H1 (cell line): ENCODE measurements at regions not wholly inside any gene's neighbourhood (a gene's known extent, or its start where the extent isn't known, plus 50 kb on each side); places are given as distances from the start of the nearest gene placed in this dataset.

Source experiments
- CTCF ChIA-PET: fragments of 300-600 bp; sonication (Branson Sonifier 250); formaldehyde crosslinking; loops from one replicate; lab custom pipeline; 2021; ENCODE audit not compliant: partially characterized antibody; lab: Charles Lee
- POLR2A ChIA-PET: fragments of 300-600 bp; sonication (Branson Sonifier 250); formaldehyde crosslinking; loops from one replicate; lab custom pipeline; 2021; ENCODE audit warnings: inconsistent platforms; ENCODE audit not compliant: partially characterized antibody; lab: Charles Lee
- DNase-seq, 2 experiments: peaks; one replicate each; pipeline versions ENCODE4 v3.0.0 to v3.0.0-alpha.2; 2010 to 2022; ENCODE audit warnings: low spot score in 2 of 2, low read depth in 1 of 2, mixed read lengths in 1 of 2
- FAIRE-seq: peaks from 2 replicates; lab custom pipeline; 2011; peaks lifted over from hg19 to GRCh38; lab: Jason Lieb, UNC
- H2AFZ ChIP-seq: 2 replicates; pipeline ENCODE4 v1.8.1; 2012; ENCODE audit warnings: low read length, inconsistent platforms
- H2AK5ac ChIP-seq: 2 replicates; pipeline ENCODE4 v1.6.1; 2013; ENCODE audit warnings: low read depth, low read length
- H2BK120ac ChIP-seq: replicated peaks from 2 replicates; pipeline ENCODE3; 2013; ENCODE audit warnings: low read depth, low read length, inconsistent platforms
- H2BK12ac ChIP-seq: 2 replicates; pipeline ENCODE4 v1.6.1; 2013; ENCODE audit warnings: low read depth, low read length
- H2BK15ac ChIP-seq: 2 replicates; pipeline ENCODE4 v1.6.1; 2013; ENCODE audit warnings: low read length
- H2BK20ac ChIP-seq: 2 replicates; pipeline ENCODE4 v1.6.1; 2013; ENCODE audit warnings: low read length
- H2BK5ac ChIP-seq: 2 replicates; pipeline ENCODE4 v1.6.1; 2013; ENCODE audit warnings: low read depth, low read length
- H3K14ac ChIP-seq: 2 replicates; pipeline ENCODE4 v1.6.1; 2013; ENCODE audit warnings: inconsistent platforms; ENCODE audit not compliant: insufficient read length
- H3K18ac ChIP-seq: 2 replicates; pipeline ENCODE4 v1.6.1; 2013; ENCODE audit warnings: low read length; ENCODE audit errors: extremely low read depth
- H3K23ac ChIP-seq: 2 replicates; pipeline ENCODE4 v1.6.1; 2013; ENCODE audit warnings: inconsistent platforms; ENCODE audit not compliant: insufficient read length
- H3K23me2 ChIP-seq: 2 replicates; pipeline ENCODE4 v1.6.1; 2013; ENCODE audit warnings: low read depth, low read length
- H3K27ac ChIP-seq: 2 replicates; pipeline ENCODE4 v1.6.1; 2011; ENCODE audit warnings: low read depth, low read length, inconsistent platforms
- H3K27me3 ChIP-seq, 4 experiments: replicated peaks in 1 of 4; 1 replicate in 1 of 4; 2 replicates in 3 of 4; pipeline versions ENCODE4 v1.6.1 to v1.8.1; 2011 to 2013; ENCODE audit warnings: low read length in 3 of 4, mild to moderate bottlenecking in 3 of 4, inconsistent platforms in 2 of 4, mixed read lengths in 2 of 4, moderate library complexity in 1 of 4; ENCODE audit not compliant: control insufficient read depth in 3 of 4, insufficient read depth in 3 of 4; ENCODE audit errors: extremely low read depth in 1 of 4
- H3K36me3 ChIP-seq, 4 experiments: 2 replicates each; pipeline versions ENCODE4 v1.6.1 to v1.8.1; 2011 to 2013; ENCODE audit warnings: mild to moderate bottlenecking in 4 of 4, low read length in 3 of 4, moderate library complexity in 2 of 4, control low read depth in 1 of 4, inconsistent platforms in 1 of 4; ENCODE audit not compliant: insufficient read depth in 4 of 4, control insufficient read depth in 2 of 4
- H3K4ac ChIP-seq: replicated peaks from 2 replicates; pipeline ENCODE3; 2013; ENCODE audit warnings: low read length, low read depth, mixed read lengths, inconsistent platforms; ENCODE audit not compliant: insufficient read length
- H3K4me1 ChIP-seq, 4 experiments: replicated peaks in 1 of 4; 1 replicate in 1 of 4; 2 replicates in 3 of 4; pipeline versions ENCODE4 v1.6.1 to v1.8.1; 2011 to 2013; ENCODE audit warnings: low read length in 3 of 4, inconsistent platforms in 2 of 4, mixed read lengths in 1 of 4; ENCODE audit not compliant: insufficient read depth in 4 of 4, control insufficient read depth in 3 of 4
- H3K4me2 ChIP-seq, 2 experiments: 2 replicates each; pipeline versions ENCODE4 v1.6.1 to v1.8.1; 2011 to 2013; ENCODE audit warnings: low read depth in 2 of 2, low read length in 2 of 2, control low read depth in 1 of 2, inconsistent platforms in 1 of 2, mild to moderate bottlenecking in 1 of 2; ENCODE audit not compliant: insufficient read depth in 1 of 2
- H3K4me3 ChIP-seq, 4 experiments: fragments of 200-600, 300-600 bp in 1 of 4; sonication (generic), shearing (Covaris generic), sonication (Bioruptor Twin) in 1 of 4; 2 replicates each; pipeline versions ENCODE4 v1.5.1 to v1.8.1; 2011 to 2016; ENCODE audit warnings: low read length in 4 of 4, low read depth in 3 of 4, control low read depth in 2 of 4, inconsistent platforms in 2 of 4, mild to moderate bottlenecking in 2 of 4, mixed read lengths in 1 of 4, moderate library complexity in 1 of 4; ENCODE audit not compliant: insufficient read depth in 2 of 4; ENCODE audit errors: extremely low read depth in 1 of 4
- H3K56ac ChIP-seq: replicated peaks from 2 replicates; pipeline ENCODE3; 2013; ENCODE audit warnings: low read depth, mild to moderate bottlenecking, mixed read lengths, low read length, inconsistent platforms; ENCODE audit not compliant: insufficient read length
- H3K79me1 ChIP-seq: 2 replicates; pipeline ENCODE4 v1.6.1; 2013; ENCODE audit warnings: low read depth, low read length, control low read depth
- H3K79me2 ChIP-seq, 2 experiments: 2 replicates each; pipeline versions ENCODE4 v1.6.1 to v1.8.1; 2012 to 2013; ENCODE audit warnings: low read length in 2 of 2, mild to moderate bottlenecking in 2 of 2, inconsistent platforms in 1 of 2; ENCODE audit not compliant: insufficient read depth in 2 of 2, control insufficient read depth in 1 of 2
- H3K9ac ChIP-seq, 4 experiments: replicated peaks in 1 of 4; 1 replicate in 1 of 4; 2 replicates in 3 of 4; pipeline versions ENCODE4 v1.6.1 to v1.8.1; 2011 to 2013; ENCODE audit warnings: low read depth in 3 of 4, low read length in 3 of 4, control low read depth in 2 of 4, mild to moderate bottlenecking in 2 of 4, moderate library complexity in 2 of 4, inconsistent platforms in 1 of 4; ENCODE audit errors: extremely low read depth in 1 of 4
- H3K9me3 ChIP-seq, 2 experiments: 2 replicates each; pipeline versions ENCODE4 v1.6.1 to v1.8.1; 2012 to 2013; ENCODE audit warnings: mild to moderate bottlenecking in 2 of 2, moderate library complexity in 2 of 2, control low read depth in 1 of 2, inconsistent platforms in 1 of 2, low read depth in 1 of 2, low read length in 1 of 2, mixed read lengths in 1 of 2; ENCODE audit not compliant: insufficient read depth in 2 of 2
- H4K20me1 ChIP-seq, 2 experiments: replicated peaks in 1 of 2; 2 replicates each; pipeline versions ENCODE3 to v1.8.1; 2011 to 2013; ENCODE audit warnings: inconsistent platforms in 2 of 2, low read length in 2 of 2, mild to moderate bottlenecking in 1 of 2; ENCODE audit not compliant: insufficient read depth in 2 of 2, control insufficient read depth in 1 of 2
- H4K5ac ChIP-seq: 2 replicates; pipeline ENCODE4 v1.6.1; 2013; ENCODE audit warnings: low read length, low read depth, mixed read lengths, inconsistent platforms; ENCODE audit not compliant: insufficient read length
- H4K8ac ChIP-seq: 2 replicates; pipeline ENCODE4 v1.8.0; 2013; ENCODE audit warnings: mild to moderate bottlenecking, moderate library complexity, low read length, inconsistent platforms; ENCODE audit not compliant: insufficient read depth; ENCODE audit errors: extremely low read depth
- H4K91ac ChIP-seq: replicated peaks from 2 replicates; pipeline ENCODE3; 2013; ENCODE audit warnings: low read length, mixed read lengths, inconsistent platforms; ENCODE audit not compliant: insufficient read length
- ASH2L ChIP-seq: fragments of 200-600, 300-600 bp; sonication (generic); IDR thresholded peaks from one replicate; pipeline ENCODE4 v1.7.1; 2017; ENCODE audit warnings: low read length
- CHD1 ChIP-seq: IDR thresholded peaks from 2 replicates; pipeline ENCODE4 v1.6.1; 2012; ENCODE audit warnings: low read depth, low read length, improper control_type of control experiment
- EGR1 ChIP-seq: IDR thresholded peaks from 2 replicates; pipeline ENCODE4 v1.6.1; 2011; ENCODE audit warnings: low read depth, low read length, borderline replicate concordance
- EP300 ChIP-seq, 2 experiments: IDR thresholded peaks; 1 replicate in 1 of 2; 2 replicates in 1 of 2; pipeline ENCODE4 v1.6.1; 2011 to 2012; ENCODE audit warnings: low read depth in 2 of 2, low read length in 2 of 2, mild to moderate bottlenecking in 2 of 2, borderline replicate concordance in 1 of 2, inconsistent platforms in 1 of 2, moderate library complexity in 1 of 2
- PHF8 ChIP-seq: fragments of 200-600 bp; sonication (generic); conservative IDR thresholded peaks from 2 replicates; pipeline ENCODE4 v1.7.1; 2012; ENCODE audit warnings: low read depth, mild to moderate bottlenecking, inconsistent platforms, low read length, moderate library complexity
- POU5F1 ChIP-seq: IDR thresholded peaks from 2 replicates; pipeline ENCODE4 v1.6.1; 2011; ENCODE audit warnings: low read depth, mild to moderate bottlenecking, low read length, moderate library complexity
- SIN3A ChIP-seq, 2 experiments: IDR thresholded peaks in 1 of 2; conservative IDR thresholded peaks in 1 of 2; 2 replicates each; pipeline ENCODE4 v1.6.1; 2011 to 2012; ENCODE audit warnings: low read length in 2 of 2, improper control_type of control experiment in 1 of 2, low read depth in 1 of 2, mild to moderate bottlenecking in 1 of 2
- SRF ChIP-seq: IDR thresholded peaks from 2 replicates; pipeline ENCODE4 v1.6.1; 2011; ENCODE audit warnings: mild to moderate bottlenecking, low read depth, low read length, moderate library complexity
- TBP ChIP-seq: IDR thresholded peaks from 2 replicates; pipeline ENCODE4 v1.6.1; 2011; ENCODE audit warnings: low read depth, low read length, improper control_type of control experiment
- YY1 ChIP-seq: IDR thresholded peaks from 2 replicates; pipeline ENCODE4 v1.6.1; 2011; ENCODE audit warnings: low read depth, mild to moderate bottlenecking, low read length
- ZNF274 ChIP-seq: IDR thresholded peaks from 2 replicates; pipeline ENCODE4 v1.7.0; 2012; ENCODE audit warnings: low read length, borderline replicate concordance; ENCODE audit errors: extremely low read depth
- WGBS, 2 experiments: shearing (Covaris generic) in 1 of 2; methylation state at CpG; one replicate each; pipeline versions ENCODE4 v1.1.6 to v1.1.7; 2013 to 2015; ENCODE audit warnings: low lambda C conversion rate in 2 of 2, mixed read lengths in 2 of 2, inconsistent platforms in 1 of 2, low coverage in 1 of 2, missing lambda C conversion rate in 1 of 2; ENCODE audit not compliant: insufficient replicate concordance in 2 of 2, insufficient coverage in 1 of 2, insufficient read length in 1 of 2; ENCODE audit errors: extremely low coverage in 1 of 2, missing lambda C conversion rate in 1 of 2; 5-methylcytosine and 5-hydroxymethylcytosine counted together
- TF ChIP-seq, protein P1 (sequence below): IDR thresholded peaks from 2 replicates; pipeline ENCODE4 v1.6.1; 2012; ENCODE audit warnings: low read length, inconsistent platforms
- TF ChIP-seq, protein P2 (sequence below): IDR thresholded peaks from 2 replicates; pipeline ENCODE4 v1.6.1; 2011; ENCODE audit warnings: low read depth, mild to moderate bottlenecking, low read length; ENCODE audit not compliant: insufficient read depth

DNA sequence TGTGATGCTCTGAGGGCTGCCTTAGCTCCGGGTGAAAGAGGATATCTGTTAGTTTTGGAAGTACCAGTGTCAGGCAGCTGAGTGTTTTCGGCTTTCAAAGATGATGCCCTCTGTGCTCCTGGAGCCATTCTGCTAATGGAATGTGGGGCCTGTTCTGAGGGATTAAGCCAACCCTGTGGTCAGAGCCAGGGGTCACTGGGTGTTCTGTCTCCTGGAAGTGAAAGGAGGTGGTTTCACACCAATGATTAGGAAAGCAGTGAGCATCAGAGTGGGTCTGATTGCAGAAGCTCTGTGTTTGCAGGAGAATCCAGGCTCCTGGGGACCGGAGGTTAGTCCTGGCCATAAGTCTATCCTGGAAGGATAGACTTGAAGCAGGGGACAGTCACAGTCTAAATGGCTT is 94.6 kb downstream of the UQCRFS1 start:
- H3K18ac ChIP-seq, result no peak overlapping the region
- H3K14ac ChIP-seq, result no peak overlapping the region
- WGBS, 2 experiments, result 88% methylated on average over 3 of the region's 3 CpGs; no CpG with 5 or more reads in 1 of the 2 experiments
- H3K9me3 ChIP-seq, result peaks cover 0 to 7% of the 10 kb centered on the region in 2 experiments; a peak in 1 of 4 replicates
- no peaks in the 10 kb centered on the region for H3K23me2 ChIP-seq
- no peak overlapping the region for H2BK15ac ChIP-seq
- no peak overlapping the region for H3K4me3 ChIP-seq
- no peak overlapping the region for H4K8ac ChIP-seq
- H3K23ac ChIP-seq, result no peak overlapping the region
- H2AK5ac ChIP-seq, result no peak overlapping the region
- FAIRE-seq (no peak), DNase-seq (no peak)
- H3K4me2 ChIP-seq, result no peak overlapping the region
- no peak overlapping the region for H2BK20ac ChIP-seq
- no peak overlapping the region for H2AFZ ChIP-seq
- H2BK12ac ChIP-seq, result no peak overlapping the region
- no peak overlapping the region for H3K9ac ChIP-seq
- no peak overlapping the region for H2BK120ac ChIP-seq
- ChIA-PET POLR2A (no interaction called here), CTCF (interaction anchor here (1.1 to 5.4 kb wide), 5 partner anchors 12 to 145 kb away, joined by 3 to 54 read pairs (median 5); no protein-coding TSS in a partner anchor)
- no peak overlapping the region for H3K4ac ChIP-seq
- no peak overlapping the region for H2BK5ac ChIP-seq
- H4K20me1 ChIP-seq, result no peaks in the 10 kb centered on the region
- no peak overlapping the region for H4K91ac ChIP-seq
- no peak overlapping the region for H3K27ac ChIP-seq
- H3K79me2 ChIP-seq, result no peaks in the 10 kb centered on the region
- H4K5ac ChIP-seq, result no peak overlapping the region
- no peaks in the 10 kb centered on the region for H3K36me3 ChIP-seq
- no peaks in the 10 kb centered on the region for H3K4me1 ChIP-seq
- no peak overlapping the region for H3K56ac ChIP-seq
- H3K79me1 ChIP-seq, result no peaks in the 10 kb centered on the region
- no peaks in the 10 kb centered on the region for H3K27me3 ChIP-seq
- TF ChIP-seq YY1 (no peak), CHD1 (no peak), ASH2L (no peak), SIN3A (conservative IDR thresholded peaks at IDR 0.05 in 1 of 2, IDR thresholded peaks at IDR 0.05 in 1 of 2; ENCODE audit: low read depth in 1 of 2, low read length in 2 of 2) (no peak), TBP (no peak), EP300 (IDR thresholded peaks at IDR 0.05; ENCODE audit: borderline replicate concordance in 1 of 2, low read depth in 2 of 2, low read length in 2 of 2) (no peak), ZNF274 (no peak), POU5F1 (no peak), EGR1 (no peak), PHF8 (no peak), SRF (no peak)
- TF ChIP-seq, protein P1, sequence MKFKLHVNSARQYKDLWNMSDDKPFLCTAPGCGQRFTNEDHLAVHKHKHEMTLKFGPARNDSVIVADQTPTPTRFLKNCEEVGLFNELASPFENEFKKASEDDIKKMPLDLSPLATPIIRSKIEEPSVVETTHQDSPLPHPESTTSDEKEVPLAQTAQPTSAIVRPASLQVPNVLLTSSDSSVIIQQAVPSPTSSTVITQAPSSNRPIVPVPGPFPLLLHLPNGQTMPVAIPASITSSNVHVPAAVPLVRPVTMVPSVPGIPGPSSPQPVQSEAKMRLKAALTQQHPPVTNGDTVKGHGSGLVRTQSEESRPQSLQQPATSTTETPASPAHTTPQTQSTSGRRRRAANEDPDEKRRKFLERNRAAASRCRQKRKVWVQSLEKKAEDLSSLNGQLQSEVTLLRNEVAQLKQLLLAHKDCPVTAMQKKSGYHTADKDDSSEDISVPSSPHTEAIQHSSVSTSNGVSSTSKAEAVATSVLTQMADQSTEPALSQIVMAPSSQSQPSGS, result no peak
- TF ChIP-seq, protein P2, sequence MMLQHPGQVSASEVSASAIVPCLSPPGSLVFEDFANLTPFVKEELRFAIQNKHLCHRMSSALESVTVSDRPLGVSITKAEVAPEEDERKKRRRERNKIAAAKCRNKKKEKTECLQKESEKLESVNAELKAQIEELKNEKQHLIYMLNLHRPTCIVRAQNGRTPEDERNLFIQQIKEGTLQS, result no peak
